GM18861 (cell line): ENCODE measurements at regions not wholly inside any gene's neighbourhood (a gene's known extent, or its start where the extent isn't known, plus 50 kb on each side); places are given as distances from the start of the nearest gene placed in this dataset.
"Not testable (repeated sequence)": the region's sequence is repeated elsewhere in the genome, so short reads cannot be mapped to it uniquely, and the experiment has no call there.

Experiments used
- ATAC-seq: cut with Tn5 transposase; IDR thresholded peaks from one replicate; pipeline ENCODE4 v1.9.1; 2021; ENCODE audit not compliant: unreplicated experiment

- no peak for ATAC-seq
Measured at GRCh38 chr2:83331810-83332209, 1127.3 kb downstream of the SUCLG1 start.

DNA sequence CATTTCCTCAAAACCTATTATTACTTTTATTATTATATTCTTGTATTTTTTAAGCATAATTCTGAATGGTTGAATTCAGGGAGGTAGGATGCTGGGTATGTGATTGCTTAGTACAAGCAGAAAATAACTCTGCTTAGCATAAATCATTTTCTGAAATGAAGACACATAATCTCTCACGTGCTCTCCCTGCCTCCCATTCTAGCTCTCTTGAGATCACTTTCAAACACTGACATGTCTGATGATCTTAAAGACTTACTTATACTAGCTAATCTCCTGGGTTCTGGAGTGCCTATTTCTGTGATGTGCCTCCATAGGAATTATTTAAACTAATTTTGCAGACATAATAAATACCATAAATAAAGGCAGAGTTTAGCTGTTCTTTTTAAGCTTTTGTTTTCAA, 1136.0 kb downstream of the SUCLG1 start:
- no peak for ATAC-seq

- no peak for ATAC-seq
Measured at GRCh38 chr2:83320053-83320452, 1139.0 kb downstream of the SUCLG1 start.

- ATAC-seq: no peak
Measured at GRCh38 chr2:83305758-83306378, 1153.2 kb downstream of the SUCLG1 start.

- no peak for ATAC-seq
Measured at GRCh38 chr2:83291083-83291482, 1168.0 kb downstream of the SUCLG1 start.

- no peak for ATAC-seq
Measured at GRCh38 chr2:83282841-83283240, 1176.2 kb downstream of the SUCLG1 start.

GRCh38 chr2:83282043-83282795, 1176.9 kb downstream of the SUCLG1 start:
- ATAC-seq: no peak

- no peak for ATAC-seq
Measured at GRCh38 chr2:83280391-83280790, 1178.7 kb downstream of the SUCLG1 start.

DNA sequence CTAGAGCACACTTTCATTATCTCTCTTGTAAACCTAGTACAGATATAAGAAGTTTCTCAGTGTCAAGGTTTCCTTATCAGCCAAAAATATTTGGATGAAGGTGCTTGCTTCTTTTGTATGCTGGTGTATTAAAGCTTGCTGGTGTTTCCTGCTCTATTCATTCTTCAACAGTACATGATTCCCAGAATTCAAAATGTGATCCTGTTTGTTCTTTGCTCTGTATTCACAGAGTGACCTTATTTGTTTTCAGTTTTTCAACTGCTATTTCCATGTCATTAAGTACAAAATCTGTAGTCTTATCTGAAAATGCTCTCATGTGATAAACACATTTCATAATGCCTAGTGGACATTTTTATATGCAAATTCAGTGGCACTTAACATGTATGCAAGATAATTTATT, 1185.8 kb downstream of the SUCLG1 start:
- ATAC-seq: no peak

- ATAC-seq: no peak
Measured at GRCh38 chr2:83261591-83262136, 1197.4 kb downstream of the SUCLG1 start.

DNA sequence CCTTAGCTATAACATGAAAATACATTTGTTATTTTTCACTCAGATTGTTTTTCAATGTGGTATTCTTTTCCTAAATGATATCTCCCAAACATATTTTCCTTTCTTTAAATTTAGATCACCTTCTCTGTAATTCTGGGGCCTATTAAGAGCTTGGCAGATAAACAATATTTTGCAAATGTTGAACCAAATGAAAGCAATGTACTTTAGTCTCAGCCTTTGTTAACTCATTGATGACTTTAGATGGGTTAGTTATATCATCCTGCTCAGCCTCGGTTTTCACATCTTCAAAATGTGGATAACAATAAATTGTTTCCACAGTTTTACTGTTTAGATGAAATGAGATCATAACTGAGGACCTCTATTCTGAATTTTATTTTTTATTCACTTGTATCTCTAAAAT, 1205.2 kb downstream of the SUCLG1 start:
- ATAC-seq: no peak

DNA sequence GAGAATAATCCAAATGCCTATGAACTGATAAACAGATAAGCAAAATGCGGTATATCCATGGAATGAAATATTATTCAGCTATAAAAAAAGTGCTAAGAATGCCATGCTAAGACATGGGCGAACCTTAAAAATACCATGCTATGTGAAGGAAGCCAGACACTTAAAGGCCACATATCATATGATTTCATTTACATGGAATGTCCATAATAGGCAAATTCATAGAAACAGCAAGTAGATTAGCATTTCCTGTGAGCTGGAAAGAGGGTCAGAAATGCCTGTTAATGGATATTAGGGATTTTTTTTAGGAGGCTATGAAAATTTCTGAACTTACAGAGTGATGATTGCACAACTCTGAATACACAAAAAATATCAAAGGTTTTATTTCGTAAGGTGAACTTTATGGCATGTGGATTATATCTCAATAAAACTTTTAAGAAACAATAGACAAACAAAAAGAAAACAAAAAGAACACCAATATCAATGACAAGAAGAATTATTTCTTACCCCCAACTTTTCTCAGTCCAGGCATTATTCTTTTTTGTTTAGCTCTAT, 1207.7 kb downstream of the SUCLG1 start:
- no peak for ATAC-seq

- not testable (repeated sequence) for ATAC-seq
Measured at GRCh38 chr2:83245806-83246537, 1213.1 kb downstream of the SUCLG1 start.

DNA sequence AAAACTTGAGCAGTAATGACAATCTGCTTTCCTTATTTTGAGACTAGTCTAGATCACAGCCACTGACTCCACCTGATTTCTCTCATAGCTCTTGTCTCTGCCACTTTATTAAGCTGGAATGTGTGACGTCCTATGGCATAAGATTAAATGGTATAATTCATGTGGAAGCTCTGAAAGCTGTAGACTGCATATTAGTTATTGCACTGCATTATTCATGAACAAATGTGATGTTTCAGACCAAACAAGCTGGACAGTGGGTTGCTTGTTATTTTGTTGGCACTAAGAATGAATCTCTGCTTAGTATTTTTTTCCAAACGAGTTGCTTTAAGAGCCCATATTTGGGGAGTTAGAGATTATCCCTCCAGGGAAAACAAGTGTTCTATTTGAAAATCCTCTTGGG, 1218.5 kb downstream of the SUCLG1 start:
- ATAC-seq: no peak

DNA sequence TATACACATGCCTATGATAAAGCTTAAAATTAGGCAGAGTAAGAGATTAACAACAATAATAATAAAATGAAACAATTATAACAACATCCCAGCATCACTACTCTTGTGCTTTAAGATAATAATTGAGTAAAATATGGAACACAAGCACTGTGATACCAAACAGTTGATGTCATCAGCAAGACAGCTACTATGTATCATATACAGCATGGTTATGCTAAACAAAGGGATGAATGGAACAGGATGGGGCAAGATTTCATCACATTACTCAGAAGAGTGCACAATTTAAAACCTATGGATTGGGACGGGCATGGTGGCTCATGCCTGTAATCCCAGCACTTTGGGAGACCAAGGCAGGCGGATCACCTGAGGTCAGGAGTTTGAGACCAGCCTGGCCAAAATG, 1221.0 kb downstream of the SUCLG1 start:
- no peak for ATAC-seq

- no peak for ATAC-seq
Measured at GRCh38 chr2:83234246-83234645, 1224.8 kb downstream of the SUCLG1 start.

- no peak for ATAC-seq
Measured at GRCh38 chr2:83233781-83234180, 1225.3 kb downstream of the SUCLG1 start.

DNA sequence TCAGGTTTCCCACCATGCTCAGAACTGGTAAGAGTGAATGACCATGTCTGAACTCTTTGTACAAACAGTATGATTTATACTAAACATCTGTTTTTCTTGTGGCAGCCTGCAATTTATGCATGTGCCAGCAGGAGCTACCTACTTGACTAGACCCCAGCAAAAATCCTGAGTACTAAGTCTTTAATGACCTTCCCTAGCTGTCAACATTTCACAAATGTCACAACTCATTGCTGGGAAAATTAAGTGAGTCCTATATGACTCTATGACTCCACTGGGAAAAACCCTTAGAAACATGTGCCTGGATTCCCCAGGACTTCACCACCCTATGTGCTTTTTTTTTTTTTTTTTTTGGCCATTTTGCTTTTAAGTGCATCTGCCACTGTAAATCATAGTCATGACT, 1225.8 kb downstream of the SUCLG1 start:
- no peak for ATAC-seq

DNA sequence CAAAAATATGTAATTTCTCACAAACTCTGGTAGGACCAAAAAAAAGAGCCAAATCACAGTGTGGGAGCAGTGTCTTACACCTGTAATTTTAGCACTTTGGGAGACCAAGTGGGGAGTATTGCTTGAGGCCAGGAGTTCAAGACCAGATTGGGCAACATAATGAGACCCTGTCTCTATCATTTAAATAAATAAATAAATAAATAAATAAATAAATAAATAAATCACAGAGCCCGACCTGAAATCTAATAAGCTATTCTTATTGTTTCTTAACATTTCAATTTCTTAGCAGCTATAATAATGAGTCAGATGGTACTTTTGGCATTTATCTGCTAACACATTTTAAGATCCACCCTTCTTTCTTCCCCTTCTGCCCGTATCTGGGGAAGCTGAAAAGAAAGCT, 1229.6 kb downstream of the SUCLG1 start:
- no peak for ATAC-seq

DNA sequence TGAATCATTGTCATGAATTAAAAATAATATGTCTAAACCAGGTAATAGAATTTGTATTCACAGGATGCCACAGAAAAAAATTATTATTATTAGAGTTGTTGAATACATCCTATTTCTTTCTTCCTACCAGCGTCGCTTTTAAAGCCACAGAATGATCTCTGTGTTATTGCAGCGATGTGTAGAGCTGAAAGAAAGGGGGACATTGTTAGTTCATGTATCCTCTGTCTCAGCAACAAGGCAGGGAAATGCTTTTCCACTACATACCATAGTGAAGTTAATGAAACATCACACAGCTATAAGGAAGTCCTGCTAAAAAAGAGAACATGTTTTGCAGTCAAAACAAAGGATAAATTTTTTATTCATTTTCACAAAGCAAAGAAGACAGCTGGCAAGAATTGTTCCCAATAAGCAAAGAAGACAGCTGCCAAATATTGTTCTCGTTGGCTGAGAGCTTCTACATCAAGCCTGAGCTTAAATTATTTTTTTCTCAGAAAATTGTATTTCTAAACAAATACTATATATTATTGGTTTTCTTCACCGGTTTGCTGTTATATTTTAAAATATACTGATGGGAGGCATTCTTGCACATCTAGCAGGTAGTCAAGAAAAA, 1234.4 kb downstream of the SUCLG1 start:
- ATAC-seq: no peak

- ATAC-seq: no peak
Measured at GRCh38 chr2:83221258-83221657, 1237.8 kb downstream of the SUCLG1 start.
